ENCODE measurements at regions not wholly inside any gene's neighbourhood (a gene's known extent, or its start where the extent isn't known, plus 50 kb on each side); places are given as distances from the start of the nearest gene placed in this dataset.

DNA sequence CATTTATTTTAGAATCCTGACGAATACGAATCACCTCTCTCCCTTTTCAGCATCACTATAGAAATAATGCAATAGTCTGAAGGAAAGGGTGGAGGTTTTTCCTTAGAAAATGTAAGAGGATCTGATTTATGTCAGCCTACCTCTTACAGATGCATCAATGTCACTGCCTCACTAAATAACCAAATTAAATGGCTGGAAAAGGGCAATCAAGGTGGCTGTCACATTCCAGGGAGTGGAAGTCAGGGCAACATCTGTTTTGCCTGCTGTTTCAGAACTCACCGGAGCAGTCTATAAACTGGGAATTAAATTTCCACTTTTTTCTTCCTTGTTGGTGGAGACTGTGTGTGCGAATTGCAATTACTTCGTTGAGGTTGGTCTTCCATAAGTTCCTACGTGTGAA lies 299.3 kb upstream of the PDZRN3 start:
- TF ChIP-seq, protein P1, sequence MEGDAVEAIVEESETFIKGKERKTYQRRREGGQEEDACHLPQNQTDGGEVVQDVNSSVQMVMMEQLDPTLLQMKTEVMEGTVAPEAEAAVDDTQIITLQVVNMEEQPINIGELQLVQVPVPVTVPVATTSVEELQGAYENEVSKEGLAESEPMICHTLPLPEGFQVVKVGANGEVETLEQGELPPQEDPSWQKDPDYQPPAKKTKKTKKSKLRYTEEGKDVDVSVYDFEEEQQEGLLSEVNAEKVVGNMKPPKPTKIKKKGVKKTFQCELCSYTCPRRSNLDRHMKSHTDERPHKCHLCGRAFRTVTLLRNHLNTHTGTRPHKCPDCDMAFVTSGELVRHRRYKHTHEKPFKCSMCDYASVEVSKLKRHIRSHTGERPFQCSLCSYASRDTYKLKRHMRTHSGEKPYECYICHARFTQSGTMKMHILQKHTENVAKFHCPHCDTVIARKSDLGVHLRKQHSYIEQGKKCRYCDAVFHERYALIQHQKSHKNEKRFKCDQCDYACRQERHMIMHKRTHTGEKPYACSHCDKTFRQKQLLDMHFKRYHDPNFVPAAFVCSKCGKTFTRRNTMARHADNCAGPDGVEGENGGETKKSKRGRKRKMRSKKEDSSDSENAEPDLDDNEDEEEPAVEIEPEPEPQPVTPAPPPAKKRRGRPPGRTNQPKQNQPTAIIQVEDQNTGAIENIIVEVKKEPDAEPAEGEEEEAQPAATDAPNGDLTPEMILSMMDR (IDR thresholded peaks at IDR 0.05; ENCODE audit: low read depth, low read length): no peak
- TF ChIP-seq MYC (IDR thresholded peaks at IDR 0.05; ENCODE audit: low read depth, low read length): no peak
- no peak for TF ChIP-seq MAX (IDR thresholded peaks at IDR 0.05; ENCODE audit: low read depth, low read length)
- TF ChIP-seq POLR2A (IDR thresholded peaks at IDR 0.05; ENCODE audit: extremely low read depth, insufficient read length): no peak
